GM12865 (cell line): ENCODE measurements at regions not wholly inside any gene's neighbourhood (a gene's known extent, or its start where the extent isn't known, plus 50 kb on each side); places are given as distances from the start of the nearest gene placed in this dataset.
"Not testable (repeated sequence)": the region's sequence is repeated elsewhere in the genome, so short reads cannot be mapped to it uniquely, and the experiment has no call there.

ENCODE experiments used
- DNase-seq: peaks from one replicate; pipeline ENCODE4 v3.0.0; 2010; ENCODE audit warnings: low read depth
- H3K4me3 ChIP-seq: 2 replicates; pipeline ENCODE4 v1.5.1; 2011; ENCODE audit warnings: mild to moderate bottlenecking, low read depth, low read length, control low read depth
- TF ChIP-seq, protein P1 (sequence below): IDR thresholded peaks from 2 replicates; pipeline ENCODE4 v1.5.1; 2011; ENCODE audit warnings: low read length, control low read depth, low read depth, inconsistent platforms; ENCODE audit not compliant: insufficient read depth; ENCODE audit errors: missing control alignments

DNA sequence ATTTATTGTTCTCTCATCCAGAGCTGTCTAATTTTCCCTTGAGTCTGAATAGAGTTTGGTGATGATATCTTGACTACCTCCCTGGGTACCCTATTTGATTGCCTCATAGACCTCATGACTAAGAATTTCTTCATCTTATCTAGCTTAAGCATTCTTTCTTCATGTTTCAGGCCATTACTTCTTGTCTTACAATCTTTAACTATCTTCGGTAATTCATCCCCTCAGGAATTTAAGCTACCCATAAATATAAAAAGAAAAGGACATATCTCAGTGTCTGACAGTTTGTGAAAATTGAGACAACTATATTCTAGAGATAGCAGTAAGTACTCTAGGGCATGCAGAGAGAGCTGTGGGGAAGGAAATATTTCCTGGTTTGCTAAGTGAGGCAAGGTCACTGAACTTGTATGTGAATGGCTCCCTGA is 466.1 kb upstream of the GRID2 start:
- H3K4me3 ChIP-seq: no peak overlapping the region
- DNase-seq: no peak
- TF ChIP-seq, protein P1, sequence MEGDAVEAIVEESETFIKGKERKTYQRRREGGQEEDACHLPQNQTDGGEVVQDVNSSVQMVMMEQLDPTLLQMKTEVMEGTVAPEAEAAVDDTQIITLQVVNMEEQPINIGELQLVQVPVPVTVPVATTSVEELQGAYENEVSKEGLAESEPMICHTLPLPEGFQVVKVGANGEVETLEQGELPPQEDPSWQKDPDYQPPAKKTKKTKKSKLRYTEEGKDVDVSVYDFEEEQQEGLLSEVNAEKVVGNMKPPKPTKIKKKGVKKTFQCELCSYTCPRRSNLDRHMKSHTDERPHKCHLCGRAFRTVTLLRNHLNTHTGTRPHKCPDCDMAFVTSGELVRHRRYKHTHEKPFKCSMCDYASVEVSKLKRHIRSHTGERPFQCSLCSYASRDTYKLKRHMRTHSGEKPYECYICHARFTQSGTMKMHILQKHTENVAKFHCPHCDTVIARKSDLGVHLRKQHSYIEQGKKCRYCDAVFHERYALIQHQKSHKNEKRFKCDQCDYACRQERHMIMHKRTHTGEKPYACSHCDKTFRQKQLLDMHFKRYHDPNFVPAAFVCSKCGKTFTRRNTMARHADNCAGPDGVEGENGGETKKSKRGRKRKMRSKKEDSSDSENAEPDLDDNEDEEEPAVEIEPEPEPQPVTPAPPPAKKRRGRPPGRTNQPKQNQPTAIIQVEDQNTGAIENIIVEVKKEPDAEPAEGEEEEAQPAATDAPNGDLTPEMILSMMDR: no peak

DNA sequence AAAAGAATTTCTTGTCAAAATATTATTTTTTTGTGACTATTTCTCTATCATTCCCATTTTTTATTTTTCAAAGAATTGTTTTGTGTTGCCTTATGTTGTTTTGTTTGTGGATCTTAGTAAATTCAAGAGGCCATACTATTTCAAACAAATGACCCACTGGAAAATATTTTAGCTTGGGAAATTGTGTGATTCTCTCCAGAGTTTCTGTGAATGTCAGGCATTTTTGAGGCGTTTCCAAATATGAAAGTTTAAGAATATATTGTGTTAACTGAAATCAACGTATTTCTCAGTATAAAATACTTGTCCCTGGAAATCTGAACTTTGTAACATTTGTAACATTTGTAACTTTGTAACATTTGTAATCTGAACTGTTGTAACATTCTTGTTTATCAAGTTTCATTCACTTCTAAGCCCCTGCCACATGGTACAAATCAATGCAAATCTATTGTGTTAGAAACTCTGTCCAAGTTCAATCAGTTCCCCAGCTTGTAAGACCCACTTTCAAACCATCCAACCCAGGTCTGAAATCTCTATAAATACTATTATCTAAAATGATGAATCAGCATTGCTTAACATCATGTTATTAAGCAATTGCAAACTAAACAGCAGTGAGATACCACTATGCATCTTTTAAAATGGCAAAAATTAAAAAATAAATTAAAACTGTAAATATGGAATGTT is 465.4 kb upstream of the GRID2 start:
- no peak for DNase-seq
- TF ChIP-seq, protein P1: no peak

DNA sequence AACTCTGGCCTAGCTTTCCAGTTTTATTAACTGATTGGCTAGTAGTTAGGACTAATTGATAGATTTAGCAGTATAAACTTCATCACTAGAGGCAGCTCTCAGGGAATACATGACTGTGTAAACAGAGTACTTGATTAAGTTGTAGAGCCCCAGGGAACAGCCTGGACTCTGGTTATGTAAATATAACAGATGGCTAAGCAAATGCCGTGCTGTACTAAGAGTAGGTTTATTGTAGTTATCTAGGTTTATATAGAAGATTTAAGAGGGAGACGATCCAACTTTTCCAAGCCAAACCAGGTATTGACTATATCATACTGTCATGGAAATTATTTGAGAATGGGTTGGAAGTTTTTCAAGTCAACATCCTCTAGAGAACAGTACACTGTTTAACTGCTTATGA is 463.4 kb upstream of the GRID2 start:
- TF ChIP-seq, protein P1: no peak
- no peak for DNase-seq
- no peak overlapping the region for H3K4me3 ChIP-seq

More for the DNA sequence above, 465.4 kb upstream of the GRID2 start:
- no peak overlapping the region for H3K4me3 ChIP-seq

DNA sequence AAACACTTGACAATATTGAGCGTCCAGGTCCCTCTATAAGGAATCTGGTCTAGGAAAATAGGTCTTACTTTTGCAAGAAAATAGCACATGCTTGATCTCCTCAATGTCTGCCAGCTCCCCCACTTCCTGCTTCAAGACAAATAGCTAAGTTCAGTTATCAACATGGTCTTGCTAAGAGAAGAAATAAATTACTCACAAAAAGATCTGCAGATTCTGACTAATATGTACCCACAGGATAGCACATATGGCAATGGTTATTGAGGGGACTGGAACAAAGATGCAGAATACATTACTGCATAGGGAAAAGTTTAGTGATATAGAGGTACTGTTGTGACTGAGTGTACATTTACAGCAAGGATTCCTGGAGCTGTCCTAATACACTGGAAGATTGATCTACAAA is 457.5 kb upstream of the GRID2 start:
- TF ChIP-seq, protein P1: no peak
- DNase-seq: no peak
- H3K4me3 ChIP-seq: no peak overlapping the region

DNA sequence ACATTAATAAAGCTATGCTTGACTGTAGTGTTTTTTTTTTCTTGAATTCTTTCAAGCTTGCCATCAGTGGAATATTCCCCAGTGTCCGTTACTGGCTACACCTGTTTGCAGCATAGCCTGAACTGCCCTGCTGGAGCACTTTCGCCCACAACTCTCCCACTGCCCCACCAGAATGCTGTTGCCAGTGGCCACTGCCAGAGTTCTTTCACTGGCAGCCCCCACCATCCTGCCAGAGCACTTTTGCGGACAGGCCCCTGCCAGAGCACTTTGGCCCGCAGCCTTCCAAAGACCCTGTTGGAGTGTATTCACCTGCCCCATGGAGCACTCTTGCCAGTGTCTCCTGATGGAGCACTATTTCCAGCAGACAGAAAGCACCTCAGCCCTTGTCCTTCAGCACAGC is 452.3 kb upstream of the GRID2 start:
- DNase-seq: no peak
- H3K4me3 ChIP-seq: no peak overlapping the region
- TF ChIP-seq, protein P1: no peak

DNA sequence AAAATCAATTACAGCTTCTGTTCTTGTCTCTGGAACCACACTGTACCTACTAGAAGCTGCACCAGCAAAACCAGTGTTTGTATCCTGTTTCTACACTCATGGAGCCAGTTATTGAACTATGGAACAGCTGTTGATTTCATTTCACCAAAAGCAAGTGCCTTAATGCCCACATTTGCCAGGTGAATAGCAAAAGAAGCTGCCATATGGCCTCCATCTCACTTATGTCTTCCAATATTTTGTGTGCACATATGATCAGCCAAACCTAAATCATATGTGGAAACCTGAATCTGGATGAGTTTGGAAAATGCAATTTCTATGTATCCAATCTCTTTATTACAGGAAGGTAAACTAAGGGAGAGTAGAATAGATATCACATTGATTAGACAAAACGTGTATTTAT is 415.8 kb upstream of the GRID2 start:
- no peak for DNase-seq
- H3K4me3 ChIP-seq: no peak overlapping the region
- TF ChIP-seq, protein P1: no peak

DNA sequence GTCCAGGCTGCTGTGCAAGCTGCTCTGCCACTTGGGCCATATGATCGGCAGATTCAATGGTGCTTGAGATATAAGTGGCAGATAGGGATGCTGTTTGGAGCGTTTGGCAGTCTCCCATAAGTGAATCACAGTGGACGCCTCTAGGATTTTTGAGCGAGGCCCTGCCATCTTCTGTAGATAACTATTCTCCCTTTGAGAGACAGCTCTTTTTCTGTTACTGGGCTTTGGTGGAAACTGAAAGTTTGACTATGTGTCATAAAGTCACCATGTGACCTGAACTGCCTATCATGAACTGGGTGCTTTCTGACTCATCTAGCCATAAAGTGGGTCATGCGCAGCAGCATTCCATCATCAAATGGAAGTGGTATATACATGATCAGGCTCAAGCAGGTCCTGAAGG is 412.5 kb upstream of the GRID2 start:
- H3K4me3 ChIP-seq: not testable (repeated sequence)
- DNase-seq: peak; percentile 12
